ENCODE measurements at regions not wholly inside any gene's neighbourhood (a gene's known extent, or its start where the extent isn't known, plus 50 kb on each side); places are given as distances from the start of the nearest gene placed in this dataset.

DNA sequence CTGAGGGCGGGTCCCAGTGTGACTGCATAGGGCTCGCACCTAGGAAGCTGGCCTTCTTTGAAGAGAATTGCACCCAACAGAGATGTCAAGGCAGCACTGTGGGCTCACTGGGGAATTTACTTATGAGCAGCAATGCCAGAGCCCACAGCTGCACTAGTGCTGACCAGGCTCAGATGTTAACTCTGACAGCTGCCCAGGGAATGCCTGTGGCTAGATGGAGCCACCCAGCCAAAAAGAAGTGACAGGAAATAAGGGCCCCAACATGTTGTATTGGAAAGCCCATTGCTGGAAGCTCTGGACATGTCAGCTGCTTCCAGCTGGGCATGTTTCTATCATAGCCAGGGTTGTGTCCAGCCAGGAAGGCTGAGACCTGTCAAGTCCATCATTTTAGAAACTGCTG is 90.9 kb upstream of the ZNF280D start:
- in situ Hi-C loops (cut with MboI; ENCODE audit: low sequenced_read_pairs, unreplicated experiment): loop anchor here (25.0 kb wide), 1 partner anchor 488 kb away; no protein-coding TSS in a partner anchor
- TF ChIP-seq, protein P1, sequence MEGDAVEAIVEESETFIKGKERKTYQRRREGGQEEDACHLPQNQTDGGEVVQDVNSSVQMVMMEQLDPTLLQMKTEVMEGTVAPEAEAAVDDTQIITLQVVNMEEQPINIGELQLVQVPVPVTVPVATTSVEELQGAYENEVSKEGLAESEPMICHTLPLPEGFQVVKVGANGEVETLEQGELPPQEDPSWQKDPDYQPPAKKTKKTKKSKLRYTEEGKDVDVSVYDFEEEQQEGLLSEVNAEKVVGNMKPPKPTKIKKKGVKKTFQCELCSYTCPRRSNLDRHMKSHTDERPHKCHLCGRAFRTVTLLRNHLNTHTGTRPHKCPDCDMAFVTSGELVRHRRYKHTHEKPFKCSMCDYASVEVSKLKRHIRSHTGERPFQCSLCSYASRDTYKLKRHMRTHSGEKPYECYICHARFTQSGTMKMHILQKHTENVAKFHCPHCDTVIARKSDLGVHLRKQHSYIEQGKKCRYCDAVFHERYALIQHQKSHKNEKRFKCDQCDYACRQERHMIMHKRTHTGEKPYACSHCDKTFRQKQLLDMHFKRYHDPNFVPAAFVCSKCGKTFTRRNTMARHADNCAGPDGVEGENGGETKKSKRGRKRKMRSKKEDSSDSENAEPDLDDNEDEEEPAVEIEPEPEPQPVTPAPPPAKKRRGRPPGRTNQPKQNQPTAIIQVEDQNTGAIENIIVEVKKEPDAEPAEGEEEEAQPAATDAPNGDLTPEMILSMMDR (IDR thresholded peaks at IDR 0.05; ENCODE audit: borderline replicate concordance, control extremely low read depth, extremely low read depth, insufficient read depth, missing control alignments): no peak
- DNase-seq (ENCODE audit: low spot score): no peak

- in situ Hi-C loops (cut with MboI; ENCODE audit: low sequenced_read_pairs, unreplicated experiment): loop anchor here (25.0 kb wide), 1 partner anchor 490 kb away; no protein-coding TSS in a partner anchor
- peak; percentile 41 for DNase-seq (ENCODE audit: low spot score)
- TF ChIP-seq, protein P1 (IDR thresholded peaks at IDR 0.05; ENCODE audit: borderline replicate concordance, control extremely low read depth, extremely low read depth, insufficient read depth, missing control alignments): peak; percentile 40
These were observed 88.6 kb upstream of the ZNF280D start for GRCh38 chr15:56821721-56822425.

GRCh38 chr15:56820333-56820732 is 87.0 kb upstream of the ZNF280D start:
- DNase-seq (ENCODE audit: low spot score): peak; percentile 20
- TF ChIP-seq, protein P1 (IDR thresholded peaks at IDR 0.05; ENCODE audit: borderline replicate concordance, control extremely low read depth, extremely low read depth, insufficient read depth, missing control alignments): no peak
- in situ Hi-C loops (cut with MboI; ENCODE audit: low sequenced_read_pairs, unreplicated experiment): loop anchor here (25.0 kb wide), 1 partner anchor 492 kb away; no protein-coding TSS in a partner anchor

DNA sequence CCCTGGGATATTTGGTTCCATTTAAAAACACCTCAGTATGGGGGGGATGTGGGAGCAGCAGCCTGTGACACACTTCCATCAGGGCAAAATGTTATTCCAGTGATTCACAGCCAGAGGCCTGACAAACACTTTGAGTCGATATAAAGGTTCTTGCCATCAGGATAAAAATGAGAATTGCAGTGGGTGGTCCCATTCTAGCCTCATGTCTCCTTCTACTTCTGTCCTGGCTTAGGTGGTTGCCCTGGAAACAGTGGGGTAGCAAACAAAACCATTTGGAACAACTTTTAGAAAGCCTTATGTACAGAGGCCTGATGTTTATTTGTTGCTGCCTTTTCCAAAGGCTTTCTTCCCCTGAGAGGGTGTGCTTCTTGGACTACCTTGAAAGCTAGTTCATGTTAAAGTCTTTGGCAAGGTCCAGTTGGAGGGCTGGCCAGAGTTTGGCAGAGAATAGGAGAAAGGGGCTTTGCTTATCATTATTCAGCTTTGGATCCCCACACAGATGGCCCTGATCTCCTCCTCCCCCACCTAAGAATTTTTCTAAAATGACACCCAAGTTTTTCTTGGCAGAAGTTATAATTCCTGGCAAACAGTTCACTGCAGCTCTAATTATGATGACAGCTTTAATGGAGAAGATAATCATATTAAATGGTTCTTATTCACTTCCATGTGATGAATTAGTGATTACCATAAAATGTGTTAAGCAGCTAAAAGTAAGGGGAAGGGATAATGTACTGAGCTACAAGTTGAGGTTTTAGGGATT is 84.2 kb upstream of the ZNF280D start:
- TF ChIP-seq, protein P1 (IDR thresholded peaks at IDR 0.05; ENCODE audit: borderline replicate concordance, control extremely low read depth, extremely low read depth, insufficient read depth, missing control alignments): no peak
- in situ Hi-C loops (cut with MboI; ENCODE audit: low sequenced_read_pairs, unreplicated experiment): loop anchor here (10.0 to 25.0 kb wide), 2 partner anchors 317 to 495 kb away; no protein-coding TSS in a partner anchor
- DNase-seq (ENCODE audit: low spot score): no peak

DNA sequence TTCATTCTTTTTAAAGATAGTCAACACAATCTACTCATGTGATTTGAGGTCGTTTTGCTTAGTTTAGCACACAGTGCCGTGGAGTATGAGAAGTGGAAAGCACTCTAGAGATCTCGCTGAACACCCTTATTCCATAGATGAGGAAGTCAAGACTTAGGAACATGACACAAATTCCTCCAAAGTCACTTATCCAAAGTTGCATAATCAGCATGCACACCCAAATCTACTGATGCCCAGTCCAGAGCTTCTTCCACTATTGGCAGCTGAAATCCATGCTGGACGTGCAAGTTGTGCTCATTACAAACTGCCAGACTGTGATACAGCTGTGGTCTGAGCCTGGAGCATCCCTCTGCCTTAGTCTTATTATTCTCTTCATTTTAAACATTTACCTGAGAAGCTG is 83.5 kb upstream of the ZNF280D start:
- in situ Hi-C loops (cut with MboI; ENCODE audit: low sequenced_read_pairs, unreplicated experiment): loop anchor here (10.0 to 25.0 kb wide), 2 partner anchors 318 to 496 kb away; no protein-coding TSS in a partner anchor
- DNase-seq (ENCODE audit: low spot score): no peak
- TF ChIP-seq, protein P1 (IDR thresholded peaks at IDR 0.05; ENCODE audit: borderline replicate concordance, control extremely low read depth, extremely low read depth, insufficient read depth, missing control alignments): no peak

DNA sequence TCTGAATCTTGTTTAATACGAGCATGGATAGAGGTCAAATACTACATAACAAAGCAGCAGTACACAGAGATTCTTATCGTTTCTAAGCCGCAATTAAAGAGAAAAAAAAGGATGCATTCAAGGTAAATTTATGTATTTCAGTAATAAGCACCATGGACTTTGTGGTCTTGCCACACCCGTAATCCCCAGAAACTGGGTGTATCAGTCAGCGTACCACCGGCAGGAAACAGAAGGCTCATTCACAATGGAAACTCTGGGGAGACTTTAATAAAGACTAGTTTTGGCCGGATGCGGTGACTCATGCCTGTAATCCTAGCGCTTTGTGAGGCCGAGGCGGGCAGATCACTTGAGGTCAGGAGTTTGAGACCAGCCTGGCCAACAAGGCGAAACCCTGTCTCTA is 81.9 kb upstream of the ZNF280D start:
- in situ Hi-C loops (cut with MboI; ENCODE audit: low sequenced_read_pairs, unreplicated experiment): loop anchor here (10.0 to 25.0 kb wide), 2 partner anchors 320 to 497 kb away; no protein-coding TSS in a partner anchor
- TF ChIP-seq, protein P1 (IDR thresholded peaks at IDR 0.05; ENCODE audit: borderline replicate concordance, control extremely low read depth, extremely low read depth, insufficient read depth, missing control alignments): no peak
- no peak for DNase-seq (ENCODE audit: low spot score)
